Trophoblast cell (in vitro differentiated cells and primary cell): ENCODE measurements at regions not wholly inside any gene's neighbourhood (a gene's known extent, or its start where the extent isn't known, plus 50 kb on each side); places are given as distances from the start of the nearest gene placed in this dataset.

Experiments used
- DNase-seq, 2 donors: peaks; one replicate each; pipeline ENCODE4 v3.0.0-alpha.2; 2016
- H2AFZ ChIP-seq: 2 replicates; pipeline ENCODE4 v1.6.1; 2013; ENCODE audit warnings: low read length, moderate library complexity, mild to moderate bottlenecking; ENCODE audit not compliant: insufficient read depth, poor library complexity
- H2AK5ac ChIP-seq: 2 replicates; pipeline ENCODE4 v1.6.1; 2013; ENCODE audit warnings: mild to moderate bottlenecking, low read length
- H2BK120ac ChIP-seq: 2 replicates; pipeline ENCODE4 v1.6.1; 2013; ENCODE audit warnings: low read length, mild to moderate bottlenecking, moderate library complexity; ENCODE audit not compliant: insufficient read depth, poor library complexity
- H2BK12ac ChIP-seq: 2 replicates; pipeline ENCODE4 v1.6.1; 2013; ENCODE audit warnings: mild to moderate bottlenecking, low read length, moderate library complexity
- H2BK5ac ChIP-seq: 2 replicates; pipeline ENCODE4 v1.6.1; 2013; ENCODE audit warnings: low read length, low read depth, moderate library complexity, mild to moderate bottlenecking; ENCODE audit not compliant: poor library complexity
- H3K14ac ChIP-seq: 2 replicates; pipeline ENCODE4 v1.6.1; 2013; ENCODE audit warnings: mild to moderate bottlenecking, low read length
- H3K18ac ChIP-seq: 2 replicates; pipeline ENCODE4 v1.6.1; 2013; ENCODE audit warnings: mild to moderate bottlenecking, low read length
- H3K23ac ChIP-seq: 2 replicates; pipeline ENCODE4 v1.6.1; 2013; ENCODE audit warnings: low read length
- H3K27ac ChIP-seq: 2 replicates; pipeline ENCODE4 v1.5.1; 2013; ENCODE audit warnings: low read depth, mild to moderate bottlenecking, inconsistent platforms, low read length, moderate library complexity
- H3K27me3 ChIP-seq: 2 replicates; pipeline ENCODE4 v1.6.1; 2013; ENCODE audit warnings: inconsistent platforms, mild to moderate bottlenecking, low read length, moderate library complexity; ENCODE audit not compliant: insufficient read depth
- H3K36me3 ChIP-seq, 2 experiments: 1 replicate in 1 of 2; 2 replicates in 1 of 2; pipeline ENCODE4 v1.6.1; 2013; ENCODE audit warnings: low read length in 2 of 2, mild to moderate bottlenecking in 2 of 2, moderate library complexity in 1 of 2; ENCODE audit not compliant: insufficient read depth in 2 of 2, control insufficient read depth in 1 of 2
- H3K4ac ChIP-seq: 2 replicates; pipeline ENCODE4 v1.6.1; 2013; ENCODE audit warnings: low read depth, mild to moderate bottlenecking, low read length, moderate library complexity
- H3K4me1 ChIP-seq, 2 experiments: 1 replicate in 1 of 2; 2 replicates in 1 of 2; pipeline ENCODE4 v1.6.1; 2013; ENCODE audit warnings: low read length in 2 of 2, mild to moderate bottlenecking in 2 of 2, moderate library complexity in 1 of 2; ENCODE audit not compliant: insufficient read depth in 2 of 2, control insufficient read depth in 1 of 2
- H3K4me2 ChIP-seq: 2 replicates; pipeline ENCODE4 v1.6.1; 2013; ENCODE audit warnings: inconsistent platforms, mild to moderate bottlenecking, low read length, moderate library complexity
- H3K4me3 ChIP-seq: 2 replicates; pipeline ENCODE4 v1.5.1; 2013; ENCODE audit warnings: mild to moderate bottlenecking, low read depth, low read length, inconsistent platforms
- H3K79me1 ChIP-seq: one replicate; pipeline ENCODE4 v1.6.1; 2013; ENCODE audit warnings: low read length
- H3K79me2 ChIP-seq: 2 replicates; pipeline ENCODE4 v1.6.1; 2013; ENCODE audit warnings: low read length, mild to moderate bottlenecking; ENCODE audit not compliant: control insufficient read depth, insufficient read depth, poor library complexity
- H3K9ac ChIP-seq: 2 replicates; pipeline ENCODE4 v1.6.1; 2013; ENCODE audit warnings: mild to moderate bottlenecking, low read length
- H3K9me3 ChIP-seq: 2 replicates; pipeline ENCODE4 v1.6.1; 2013; ENCODE audit warnings: low read depth, mild to moderate bottlenecking, control low read depth, inconsistent platforms, low read length; ENCODE audit not compliant: insufficient read depth
- H4K12ac ChIP-seq: 2 replicates; pipeline ENCODE4 v1.6.1; 2013; ENCODE audit warnings: low read depth, mild to moderate bottlenecking, low read length, moderate library complexity
- H4K8ac ChIP-seq: 2 replicates; pipeline ENCODE4 v1.6.1; 2013; ENCODE audit warnings: low read depth, mild to moderate bottlenecking, low read length, moderate library complexity
- H4K91ac ChIP-seq: one replicate; pipeline ENCODE4 v1.6.1; 2013; ENCODE audit warnings: low read depth, mild to moderate bottlenecking, low read length, moderate library complexity
- WGBS: extraction: QIAGEN DNeasy Blood & Tissue Kit; methylation state at CpG from one replicate; pipeline ENCODE4 v1.1.7; 2013; ENCODE audit warnings: missing lambda C conversion rate; ENCODE audit not compliant: insufficient read length, insufficient coverage; ENCODE audit errors: extremely low coverage; 5-methylcytosine and 5-hydroxymethylcytosine counted together

- Histone ChIP-seq H3K36me3 (no peaks in the 10 kb centered on the region), H4K12ac (no peak overlapping the region), H3K79me1 (no peaks in the 10 kb centered on the region), H3K9me3 (no peaks in the 10 kb centered on the region), H4K8ac (no peak overlapping the region), H3K4ac (no peak overlapping the region), H3K23ac (no peak overlapping the region), H2AFZ (no peak overlapping the region), H2BK12ac (no peak overlapping the region), H3K4me1 (peaks cover 0 to 1% of the 10 kb centered on the region in 2 experiments), H3K14ac (no peak overlapping the region), H3K4me2 (no peak overlapping the region), H3K27me3 (no peaks in the 10 kb centered on the region), H3K18ac (no peak overlapping the region), H2AK5ac (no peak overlapping the region), H2BK120ac (no peak overlapping the region), H4K91ac (no peak overlapping the region), H3K9ac (no peak overlapping the region), H3K27ac (no peak overlapping the region), H2BK5ac (no peak overlapping the region), H3K4me3 (no peak overlapping the region), H3K79me2 (no peaks in the 10 kb centered on the region)
- no peak for DNase-seq
- WGBS = no CpG with 5 or more reads among the region's 1 CpG
Observed at GRCh38 chr5:155098433-155098832, 84.9 kb downstream of the KIF4B start.

- Histone ChIP-seq H3K4ac (no peak overlapping the region), H3K23ac (no peak overlapping the region), H2AFZ (no peak overlapping the region), H3K36me3 (no peaks in the 10 kb centered on the region), H4K91ac (no peak overlapping the region), H2BK12ac (no peak overlapping the region), H3K27ac (no peak overlapping the region), H3K9me3 (no peaks in the 10 kb centered on the region), H2AK5ac (no peak overlapping the region), H3K79me2 (no peaks in the 10 kb centered on the region), H3K18ac (no peak overlapping the region), H4K12ac (no peak overlapping the region), H4K8ac (no peak overlapping the region), H3K9ac (no peak overlapping the region), H3K27me3 (no peaks in the 10 kb centered on the region), H3K14ac (no peak overlapping the region), H2BK5ac (no peak overlapping the region), H3K79me1 (no peaks in the 10 kb centered on the region), H3K4me3 (no peak overlapping the region), H3K4me2 (no peak overlapping the region), H2BK120ac (no peak overlapping the region), H3K4me1 (peaks cover 0 to 1% of the 10 kb centered on the region in 2 experiments)
- DNase-seq = no peak
- no CpG with 5 or more reads among the region's 2 CpGs for WGBS
Observed at GRCh38 chr5:155101697-155102096, 88.1 kb downstream of the KIF4B start.

- WGBS = no CpG with 5 or more reads among the region's 4 CpGs
Observed at GRCh38 chr5:155103146-155103545, 89.6 kb downstream of the KIF4B start.

GRCh38 chr5:155104441-155104840 is 90.9 kb downstream of the KIF4B start:
- Histone ChIP-seq H3K18ac (no peak overlapping the region), H4K8ac (no peak overlapping the region), H3K4me3 (no peak overlapping the region), H3K36me3 (no peaks in the 10 kb centered on the region), H3K4me2 (no peak overlapping the region), H2BK5ac (no peak overlapping the region), H3K9me3 (no peaks in the 10 kb centered on the region), H3K27me3 (no peaks in the 10 kb centered on the region), H2AFZ (no peak overlapping the region), H4K12ac (no peak overlapping the region), H3K23ac (no peak overlapping the region), H3K9ac (no peak overlapping the region), H3K4ac (no peak overlapping the region), H2BK120ac (no peak overlapping the region), H3K4me1 (peaks cover 0 to 1% of the 10 kb centered on the region in 2 experiments), H3K14ac (no peak overlapping the region), H3K79me2 (no peaks in the 10 kb centered on the region), H3K79me1 (no peaks in the 10 kb centered on the region), H2AK5ac (no peak overlapping the region), H4K91ac (no peak overlapping the region), H3K27ac (no peak overlapping the region), H2BK12ac (no peak overlapping the region)
- WGBS = no CpG with 5 or more reads among the region's 2 CpGs
- DNase-seq = no peak

More at GRCh38 chr5:155103146-155103545, 89.6 kb downstream of the KIF4B start:
- H3K36me3 ChIP-seq = no peaks in the 10 kb centered on the region
- no peak overlapping the region for H3K4me2 ChIP-seq
- H2BK120ac ChIP-seq = no peak overlapping the region
- no peak overlapping the region for H3K4me3 ChIP-seq
- no peak overlapping the region for H3K4ac ChIP-seq
- no peak overlapping the region for H2AK5ac ChIP-seq
- no peak overlapping the region for H2AFZ ChIP-seq
- H3K14ac ChIP-seq = no peak overlapping the region
- no peak overlapping the region for H3K27ac ChIP-seq
- no peak for DNase-seq
- no peak overlapping the region for H4K8ac ChIP-seq
- H4K91ac ChIP-seq = no peak overlapping the region
- no peak overlapping the region for H3K9ac ChIP-seq
- H3K4me1 ChIP-seq = peaks cover 0 to 1% of the 10 kb centered on the region in 2 experiments
- no peaks in the 10 kb centered on the region for H3K27me3 ChIP-seq
- H3K79me2 ChIP-seq = no peaks in the 10 kb centered on the region
- no peak overlapping the region for H2BK12ac ChIP-seq
- no peak overlapping the region for H3K23ac ChIP-seq
- no peaks in the 10 kb centered on the region for H3K9me3 ChIP-seq
- no peak overlapping the region for H3K18ac ChIP-seq
- no peak overlapping the region for H4K12ac ChIP-seq
- no peaks in the 10 kb centered on the region for H3K79me1 ChIP-seq
- H2BK5ac ChIP-seq = no peak overlapping the region
